Smooth muscle cell (in vitro differentiated cells): ENCODE measurements at regions not wholly inside any gene's neighbourhood (a gene's known extent, or its start where the extent isn't known, plus 50 kb on each side); places are given as distances from the start of the nearest gene placed in this dataset.

Experiments used
- DNase-seq: peaks from one replicate; lab custom pipeline; 2025; ENCODE audit not compliant: unreplicated experiment; lab: John Stamatoyannopoulos, UW
- H2AFZ ChIP-seq: fragments of 200-600 bp; sonication (generic); 2 replicates; pipeline ENCODE4 v1.6.0; 2016; ENCODE audit warnings: antibody characterized with exemption, low read depth, mild to moderate bottlenecking
- H3F3A ChIP-seq: fragments of 200-600 bp; sonication (generic); 2 replicates; pipeline ENCODE4 v1.6.0; 2017; ENCODE audit warnings: antibody characterized with exemption, low read depth
- H3K27ac ChIP-seq: fragments of 200-600 bp; sonication (generic); 2 replicates; pipeline ENCODE4 v1.5.1; 2016; ENCODE audit warnings: low read depth, mild to moderate bottlenecking
- H3K27me3 ChIP-seq: fragments of 200-600 bp; sonication (generic); 2 replicates; pipeline ENCODE4 v1.6.1; 2016; ENCODE audit warnings: low read depth, mild to moderate bottlenecking
- H3K36me3 ChIP-seq: fragments of 200-600 bp; sonication (generic); 2 replicates; pipeline ENCODE4 v1.5.1; 2016; ENCODE audit warnings: low read depth
- H3K4me1 ChIP-seq: fragments of 200-600 bp; sonication (generic); 2 replicates; pipeline ENCODE4 v1.5.1; 2016; ENCODE audit warnings: low read depth
- H3K4me2 ChIP-seq: fragments of 200-600 bp; sonication (generic); 2 replicates; pipeline ENCODE4 v1.6.0; 2016; ENCODE audit warnings: mild to moderate bottlenecking
- H3K4me3 ChIP-seq: fragments of 200-600 bp; sonication (generic); 2 replicates; pipeline ENCODE4 v1.5.1; 2016; ENCODE audit warnings: mild to moderate bottlenecking
- H3K79me2 ChIP-seq: fragments of 200-600 bp; sonication (generic); 2 replicates; pipeline ENCODE4 v1.6.0; 2016; ENCODE audit warnings: low read depth, mild to moderate bottlenecking
- H3K9ac ChIP-seq: fragments of 200-600 bp; sonication (generic); 2 replicates; pipeline ENCODE4 v1.6.0; 2016; ENCODE audit warnings: low read depth
- H3K9me3 ChIP-seq: fragments of 200-600 bp; sonication (generic); replicated peaks from 2 replicates; pipeline ENCODE4 v1.5.1; 2016; ENCODE audit warnings: low read depth
- H4K20me1 ChIP-seq: fragments of 200-600 bp; sonication (generic); 2 replicates; pipeline ENCODE4 v1.6.0; 2016; ENCODE audit warnings: low read depth
- WGBS: methylation state at CpG from one replicate; pipeline ENCODE4 v1.1.7; 2016; ENCODE audit warnings: low lambda C conversion rate; 5-methylcytosine and 5-hydroxymethylcytosine counted together
- TF ChIP-seq, protein P1 (sequence below): fragments of 200-600 bp; sonication (generic); IDR thresholded peaks from 2 replicates; pipeline ENCODE4 v1.5.1; 2017; ENCODE audit warnings: borderline replicate concordance, mild to moderate bottlenecking, antibody characterized with exemption; ENCODE audit not compliant: insufficient read depth, poor library complexity, severe bottlenecking

DNA sequence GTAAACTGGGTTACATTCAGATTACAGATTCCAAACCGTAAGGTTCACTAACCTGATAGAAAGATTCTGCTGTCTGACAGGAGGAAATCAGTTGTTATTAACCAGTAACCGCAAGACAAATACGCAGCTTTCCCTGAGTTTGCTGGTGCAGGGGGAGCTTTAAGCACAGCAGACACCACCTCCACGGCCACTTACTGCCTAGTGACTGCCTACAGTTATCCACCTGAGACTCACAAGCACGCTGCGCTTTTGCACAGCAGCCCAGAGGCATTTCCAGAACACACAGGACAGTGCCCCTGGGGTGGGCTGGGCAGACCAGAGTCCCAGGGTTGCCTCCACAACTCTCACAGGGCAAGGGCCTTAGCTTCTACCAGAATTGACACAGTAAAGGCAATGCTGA is 90.9 kb downstream of the CTTN start:
- Histone ChIP-seq H3K4me1 (no peaks in the 10 kb centered on the region), H3K36me3 (no peaks in the 10 kb centered on the region), H3K4me2 (no peak overlapping the region), H3K9me3 (no peaks in the 10 kb centered on the region), H3K27me3 (no peaks in the 10 kb centered on the region), H3K79me2 (no peaks in the 10 kb centered on the region), H4K20me1 (no peaks in the 10 kb centered on the region), H3K4me3 (no peak overlapping the region), H3K27ac (no peak overlapping the region), H2AFZ (no peak overlapping the region), H3F3A (no peaks in the 10 kb centered on the region), H3K9ac (no peak overlapping the region)
- WGBS: 96% methylated on average over 6 of the region's 6 CpGs
- DNase-seq: no peak
- TF ChIP-seq, protein P1, sequence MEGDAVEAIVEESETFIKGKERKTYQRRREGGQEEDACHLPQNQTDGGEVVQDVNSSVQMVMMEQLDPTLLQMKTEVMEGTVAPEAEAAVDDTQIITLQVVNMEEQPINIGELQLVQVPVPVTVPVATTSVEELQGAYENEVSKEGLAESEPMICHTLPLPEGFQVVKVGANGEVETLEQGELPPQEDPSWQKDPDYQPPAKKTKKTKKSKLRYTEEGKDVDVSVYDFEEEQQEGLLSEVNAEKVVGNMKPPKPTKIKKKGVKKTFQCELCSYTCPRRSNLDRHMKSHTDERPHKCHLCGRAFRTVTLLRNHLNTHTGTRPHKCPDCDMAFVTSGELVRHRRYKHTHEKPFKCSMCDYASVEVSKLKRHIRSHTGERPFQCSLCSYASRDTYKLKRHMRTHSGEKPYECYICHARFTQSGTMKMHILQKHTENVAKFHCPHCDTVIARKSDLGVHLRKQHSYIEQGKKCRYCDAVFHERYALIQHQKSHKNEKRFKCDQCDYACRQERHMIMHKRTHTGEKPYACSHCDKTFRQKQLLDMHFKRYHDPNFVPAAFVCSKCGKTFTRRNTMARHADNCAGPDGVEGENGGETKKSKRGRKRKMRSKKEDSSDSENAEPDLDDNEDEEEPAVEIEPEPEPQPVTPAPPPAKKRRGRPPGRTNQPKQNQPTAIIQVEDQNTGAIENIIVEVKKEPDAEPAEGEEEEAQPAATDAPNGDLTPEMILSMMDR: no peak

DNA sequence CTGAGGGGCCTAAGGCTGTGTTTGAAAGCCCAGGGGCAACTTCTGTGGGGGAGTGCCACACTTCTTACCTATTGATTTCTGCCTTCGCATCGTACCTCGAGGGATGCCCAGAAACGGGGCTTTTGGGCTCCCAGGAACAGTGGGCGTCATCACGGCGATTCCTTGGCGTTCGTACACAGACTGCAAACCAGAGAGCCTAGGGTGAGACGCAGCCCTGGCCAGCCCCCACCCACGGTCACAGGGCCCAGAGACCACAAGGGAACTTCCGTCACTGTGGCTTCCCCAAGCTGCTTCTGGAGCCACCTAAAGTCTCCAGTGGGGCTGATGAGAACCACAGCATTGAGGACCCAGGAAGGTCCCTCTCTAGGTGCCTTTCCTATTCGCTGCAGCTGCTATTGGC is 91.9 kb downstream of the CTTN start:
- H3K9ac ChIP-seq: no peak overlapping the region
- TF ChIP-seq, protein P1: no peak
- no peaks in the 10 kb centered on the region for H4K20me1 ChIP-seq
- no peaks in the 10 kb centered on the region for H3K79me2 ChIP-seq
- H3K9me3 ChIP-seq: no peaks in the 10 kb centered on the region
- H3K27ac ChIP-seq: no peak overlapping the region
- H2AFZ ChIP-seq: no peak overlapping the region
- H3K27me3 ChIP-seq: no peaks in the 10 kb centered on the region
- H3K4me3 ChIP-seq: no peak overlapping the region
- no peaks in the 10 kb centered on the region for H3K36me3 ChIP-seq
- no peak for DNase-seq
- no peaks in the 10 kb centered on the region for H3F3A ChIP-seq
- no peaks in the 10 kb centered on the region for H3K4me1 ChIP-seq
- WGBS: 98% methylated on average over 13 of the region's 13 CpGs
- H3K4me2 ChIP-seq: no peak overlapping the region

DNA sequence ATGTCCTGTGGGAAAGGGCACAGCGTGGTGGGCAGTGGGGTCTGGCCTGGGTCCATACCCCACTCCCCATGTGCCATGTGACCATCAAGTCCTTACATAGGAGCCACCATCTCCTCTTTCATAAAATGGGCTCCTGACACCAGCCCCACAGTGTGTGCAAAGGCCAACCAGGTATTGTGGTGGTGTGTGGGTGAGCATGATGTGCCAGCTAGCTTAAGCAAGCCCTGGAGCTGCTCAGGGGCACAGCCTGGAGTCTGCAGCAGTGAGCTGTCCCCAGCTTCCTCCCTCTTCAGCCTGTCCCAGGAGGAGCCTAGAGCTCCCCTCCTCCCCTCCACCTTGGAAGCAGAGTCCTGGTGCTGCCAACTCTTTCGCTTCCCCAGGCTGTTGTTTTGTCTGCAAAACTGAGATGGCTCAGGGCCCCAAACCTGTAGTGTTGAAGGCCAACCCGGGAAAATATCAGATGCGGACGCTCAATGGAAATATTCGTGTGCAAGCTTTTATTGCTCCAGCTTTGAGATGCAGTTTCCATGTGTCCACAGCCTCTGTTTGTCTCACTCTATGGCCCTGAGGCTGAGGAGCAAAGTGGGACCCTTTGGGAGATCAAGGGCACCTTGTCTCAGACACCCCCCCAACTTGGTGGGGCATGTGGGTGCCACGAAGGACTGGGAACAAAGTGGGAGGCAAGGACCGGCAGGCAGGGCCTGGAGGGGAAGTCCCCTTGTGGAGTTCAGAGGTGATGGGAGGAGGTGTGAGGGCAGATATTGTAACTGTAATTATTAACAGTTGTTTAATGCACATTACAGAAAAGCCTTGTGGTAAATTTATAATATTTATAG is 92.6 kb downstream of the CTTN start:
- Histone ChIP-seq H3F3A (no peaks in the 10 kb centered on the region), H3K4me2 (no peak overlapping the region), H4K20me1 (no peaks in the 10 kb centered on the region), H3K36me3 (no peaks in the 10 kb centered on the region), H3K9me3 (no peaks in the 10 kb centered on the region), H3K79me2 (no peaks in the 10 kb centered on the region), H2AFZ (no peak overlapping the region), H3K27me3 (no peaks in the 10 kb centered on the region), H3K9ac (no peak overlapping the region), H3K4me1 (no peaks in the 10 kb centered on the region), H3K27ac (no peak overlapping the region), H3K4me3 (no peak overlapping the region)
- TF ChIP-seq, protein P1: no peak
- no peak for DNase-seq
- WGBS: 83% methylated on average over 8 of the region's 8 CpGs
